Transverse colon (tissue), 4 donors: ENCODE measurements at regions not wholly inside any gene's neighbourhood (a gene's known extent, or its start where the extent isn't known, plus 50 kb on each side); places are given as distances from the start of the nearest gene placed in this dataset.

Experiments
- DNase-seq: peaks from one replicate; pipeline ENCODE4 v3.0.0-alpha.2; 2019
- H3K27ac ChIP-seq, 4 donors: fragments of 200-600 bp; sonication (generic); 2 replicates each; pipeline ENCODE4 v1.5.1; 2016 to 2018; ENCODE audit warnings: inconsistent platforms in 4 of 4
- H3K27me3 ChIP-seq: fragments of 200-600 bp; sonication (generic); 2 replicates; pipeline ENCODE4 v1.5.1; 2017; ENCODE audit warnings: inconsistent platforms
- H3K36me3 ChIP-seq, 4 donors: fragments of 200-600 bp; sonication (generic); 2 replicates each; pipeline ENCODE4 v1.5.1; 2017 to 2019; ENCODE audit warnings: inconsistent platforms in 4 of 4
- H3K4me1 ChIP-seq, 4 donors: fragments of 200-600 bp; sonication (generic); 2 replicates each; pipeline ENCODE4 v1.5.1; 2017 to 2020; ENCODE audit warnings: inconsistent platforms in 4 of 4
- H3K4me3 ChIP-seq, 4 donors: fragments of 200-600 bp; sonication (generic); 1 replicate in 1 of 4; 2 replicates in 3 of 4; pipeline versions ENCODE4 v1.5.1 to v1.6.1; 2017 to 2019; ENCODE audit warnings: inconsistent platforms in 4 of 4
- H3K9me3 ChIP-seq, 2 donors: fragments of 200-600 bp; sonication (generic); 2 replicates each; pipeline ENCODE4 v1.5.1; 2017 to 2019; ENCODE audit warnings: inconsistent platforms in 2 of 2
- CTCF ChIP-seq, 5 experiments: fragments of 200-600 bp in 3 of 5; fragments of 450-650 bp in 2 of 5; sonication (generic) in 3 of 5; IDR thresholded peaks; 1 replicate in 2 of 5; 2 replicates in 3 of 5; pipeline ENCODE4 v1.5.1; 2016 to 2017; ENCODE audit warnings: antibody characterized with exemption in 5 of 5, inconsistent platforms in 3 of 5, mild to moderate bottlenecking in 2 of 5, moderate library complexity in 1 of 5
- EP300 ChIP-seq: sonication (generic); formaldehyde crosslinking; IDR thresholded peaks from one replicate; pipeline ENCODE4 v1.6.1; 2017; ENCODE audit warnings: antibody characterized with exemption, low read depth
- POLR2A ChIP-seq: fragments of 450-650 bp; IDR thresholded peaks from one replicate; pipeline ENCODE4 v1.6.1; 2016; ENCODE audit warnings: antibody characterized with exemption, mild to moderate bottlenecking, moderate library complexity
- POLR2AphosphoS5 ChIP-seq, 3 donors: sonication (generic); formaldehyde crosslinking; IDR thresholded peaks; one replicate each; pipeline ENCODE4 v1.6.1; 2016; ENCODE audit warnings: antibody characterized with exemption in 3 of 3
- WGBS, 2 donors: methylation state at CpG; one replicate each; pipeline ENCODE4 v1.1.5; 2018; ENCODE audit warnings: low coverage in 1 of 2; 5-methylcytosine and 5-hydroxymethylcytosine counted together
- in situ Hi-C, 4 donors: fragments of 200-750 bp; cut with MboI; loops; one replicate each; pipeline versions ENCODE4 v1.15.0 to v1.15.1; 2017; ENCODE audit warnings: low sequenced_read_pairs in 3 of 4, low pct_ligation_motif_present in 1 of 4, low pct_unique_long_range_greater_than_20kb in 1 of 4
- intact Hi-C: fragments of 100-400 bp; cut with DNase I; formaldehyde crosslinking; loops from one replicate; pipeline ENCODE4 v1.15.1; 2023; ENCODE audit warnings: low total_unique reads

DNA sequence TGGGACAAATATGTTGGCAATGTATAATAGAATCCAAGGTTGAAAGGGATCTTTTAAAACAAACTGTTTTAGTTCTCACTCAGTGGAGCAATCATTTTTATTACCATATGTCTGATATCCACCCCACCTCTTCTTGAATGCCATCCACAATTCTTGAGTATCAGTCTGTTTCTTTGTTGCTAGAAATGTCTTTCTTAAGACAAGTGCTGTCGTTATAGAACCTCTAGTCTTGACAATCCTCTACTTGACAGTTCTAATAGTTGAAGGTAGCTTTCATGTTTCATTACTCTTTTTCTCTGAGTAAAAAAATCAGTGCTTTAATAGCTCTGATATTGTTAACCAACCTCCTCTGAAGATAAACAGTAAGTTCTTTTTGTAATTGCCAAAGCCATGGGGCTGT is 737.9 kb downstream of the MECOM start:
- H3K4me3 ChIP-seq, result no peak overlapping the region
- intact Hi-C loops, result no loop called here
- H3K27me3 ChIP-seq, result no peaks in the 10 kb centered on the region
- no peak for DNase-seq
- in situ Hi-C loops, result no loop called here
- no peaks in the 10 kb centered on the region for H3K4me1 ChIP-seq
- H3K9me3 ChIP-seq, result no peaks in the 10 kb centered on the region
- no peak overlapping the region for H3K27ac ChIP-seq
- 56 to 78% methylated on average over 1 of the region's 1 CpG for WGBS, 2 donors
- H3K36me3 ChIP-seq, result no peaks in the 10 kb centered on the region
- TF ChIP-seq EP300 (no peak), POLR2AphosphoS5 (IDR thresholded peaks at IDR 0.05) (no peak), CTCF (IDR thresholded peaks at IDR 0.05) (no peak)

DNA sequence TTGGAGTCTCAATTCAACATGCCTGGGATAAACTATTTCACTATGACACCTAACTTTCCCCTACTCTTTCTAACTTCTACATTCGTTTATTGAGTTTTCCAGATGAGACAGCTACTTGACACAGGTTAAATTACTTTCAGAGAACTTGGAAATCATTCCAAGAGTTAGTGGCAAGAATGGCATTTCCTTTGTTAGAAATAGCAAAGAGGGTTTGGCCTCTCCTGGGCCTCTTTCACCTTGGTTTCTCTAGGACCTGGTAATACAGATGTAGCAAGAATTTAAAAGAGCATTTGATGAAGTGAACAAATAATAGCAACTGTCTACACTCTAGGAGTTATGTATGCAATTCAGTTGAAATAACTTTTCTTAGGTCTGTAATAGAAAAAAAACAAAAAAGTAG is 748.9 kb downstream of the MECOM start:
- intact Hi-C loops, result no loop called here

GRCh38 chr3:168909260-168909659 is 754.3 kb downstream of the MECOM start:
- in situ Hi-C loops (no loop called here), intact Hi-C loops (no loop called here)
- H3K4me3 ChIP-seq, result no peak overlapping the region
- H3K27ac ChIP-seq, result no peak overlapping the region
- TF ChIP-seq CTCF (IDR thresholded peaks at IDR 0.05) (no peak), POLR2A (no peak), EP300 (no peak), POLR2AphosphoS5 (IDR thresholded peaks at IDR 0.05) (no peak)
- no peaks in the 10 kb centered on the region for H3K9me3 ChIP-seq
- H3K4me1 ChIP-seq, result no peaks in the 10 kb centered on the region
- H3K27me3 ChIP-seq, result no peaks in the 10 kb centered on the region
- H3K36me3 ChIP-seq, result no peaks in the 10 kb centered on the region
- 68 to 100% methylated on average over 1 of the region's 1 CpG for WGBS, 2 donors
- no peak for DNase-seq

More for the DNA sequence above, 748.9 kb downstream of the MECOM start:
- Histone ChIP-seq H3K9me3 (no peaks in the 10 kb centered on the region), H3K27ac (no peak overlapping the region), H3K36me3 (no peaks in the 10 kb centered on the region), H3K4me3 (no peak overlapping the region), H3K27me3 (no peaks in the 10 kb centered on the region), H3K4me1 (no peaks in the 10 kb centered on the region)
- no peak for DNase-seq
- WGBS, 2 donors, result 38 to 67% methylated on average over 1 of the region's 1 CpG
- in situ Hi-C loops, result no loop called here
- no peak for TF ChIP-seq POLR2AphosphoS5 (IDR thresholded peaks at IDR 0.05)
- no peak for TF ChIP-seq POLR2A
- no peak for TF ChIP-seq CTCF (IDR thresholded peaks at IDR 0.05)
- TF ChIP-seq EP300, result no peak

DNA sequence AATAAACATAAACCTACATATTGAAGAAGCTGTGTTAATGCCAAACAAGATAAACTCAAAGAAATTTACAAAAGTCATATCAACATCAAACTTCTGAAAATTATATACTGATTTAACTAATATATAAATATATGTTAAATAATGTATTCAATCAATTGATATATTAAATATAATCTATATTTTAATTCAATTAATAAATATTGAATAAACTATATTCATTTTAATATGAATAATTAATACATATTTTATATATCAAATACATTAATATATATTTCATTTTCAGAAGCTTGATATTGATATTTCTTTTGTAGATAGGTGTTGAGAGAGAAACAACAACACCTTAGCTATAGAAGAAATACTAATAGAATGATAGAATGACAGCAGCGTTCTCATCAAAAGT is 768.1 kb downstream of the MECOM start:
- Histone ChIP-seq H3K4me3 (no peak overlapping the region), H3K27ac (no peak overlapping the region), H3K9me3 (no peaks in the 10 kb centered on the region), H3K27me3 (no peaks in the 10 kb centered on the region), H3K4me1 (no peaks in the 10 kb centered on the region), H3K36me3 (no peaks in the 10 kb centered on the region)
- no peak for TF ChIP-seq CTCF (IDR thresholded peaks at IDR 0.05)
- TF ChIP-seq EP300, result no peak
- no peak for TF ChIP-seq POLR2A
- TF ChIP-seq POLR2AphosphoS5 (IDR thresholded peaks at IDR 0.05), result no peak
- 91 to 93% methylated on average over 1 of the region's 1 CpG for WGBS, 2 donors
- DNase-seq, result no peak
- intact Hi-C loops, result no loop called here
- in situ Hi-C loops, result no loop called here
